Mesenchymal stem cell (in vitro differentiated cells and primary cell): ENCODE measurements at regions not wholly inside any gene's neighbourhood (a gene's known extent, or its start where the extent isn't known, plus 50 kb on each side); places are given as distances from the start of the nearest gene placed in this dataset.

Source experiments
- DNase-seq: peaks from one replicate; pipeline ENCODE4 v3.0.0-alpha.2; 2013
- H2AFZ ChIP-seq: one replicate; pipeline ENCODE4 v1.6.1; 2013; ENCODE audit warnings: low read depth, mild to moderate bottlenecking, control low read depth, inconsistent platforms, low read length, moderate library complexity
- H2AK5ac ChIP-seq: 2 replicates; pipeline ENCODE4 v1.6.1; 2013; ENCODE audit warnings: low read length, moderate library complexity, mild to moderate bottlenecking, inconsistent platforms; ENCODE audit not compliant: severe bottlenecking
- H2BK120ac ChIP-seq: one replicate; pipeline ENCODE4 v1.6.1; 2013; ENCODE audit warnings: low read depth, mild to moderate bottlenecking, inconsistent platforms, low read length, moderate library complexity
- H2BK12ac ChIP-seq, 2 experiments: one replicate each; pipeline ENCODE4 v1.6.1; 2013; ENCODE audit warnings: inconsistent platforms in 2 of 2, low read length in 2 of 2, mild to moderate bottlenecking in 2 of 2, moderate library complexity in 2 of 2, control low read depth in 1 of 2
- H2BK15ac ChIP-seq: one replicate; pipeline ENCODE4 v1.6.1; 2013; ENCODE audit warnings: mild to moderate bottlenecking, low read depth, inconsistent platforms; ENCODE audit not compliant: poor library complexity, severe bottlenecking
- H2BK5ac ChIP-seq: 2 replicates; pipeline ENCODE4 v1.6.1; 2013; ENCODE audit warnings: low read depth, mild to moderate bottlenecking, low read length, control low read depth, inconsistent platforms; ENCODE audit not compliant: poor library complexity, severe bottlenecking
- H3K14ac ChIP-seq, 2 experiments: one replicate each; pipeline ENCODE4 v1.6.1; 2013; ENCODE audit warnings: inconsistent platforms in 2 of 2, low read length in 2 of 2, control low read depth in 1 of 2, mild to moderate bottlenecking in 1 of 2, moderate library complexity in 1 of 2
- H3K18ac ChIP-seq, 2 experiments: one replicate each; pipeline ENCODE4 v1.6.1; 2013; ENCODE audit warnings: inconsistent platforms in 2 of 2, low read length in 2 of 2, control low read depth in 1 of 2, low read depth in 1 of 2, mild to moderate bottlenecking in 1 of 2
- H3K23ac ChIP-seq, 2 experiments: one replicate each; pipeline ENCODE4 v1.6.1; 2013; ENCODE audit warnings: inconsistent platforms in 2 of 2, low read length in 2 of 2, mild to moderate bottlenecking in 2 of 2, moderate library complexity in 2 of 2, control low read depth in 1 of 2
- H3K27ac ChIP-seq: 2 replicates; pipeline ENCODE4 v1.5.1; 2013; ENCODE audit warnings: mild to moderate bottlenecking, moderate library complexity, low read length, control low read depth, inconsistent platforms; ENCODE audit not compliant: poor library complexity, severe bottlenecking
- H3K27me3 ChIP-seq, 2 experiments: 2 replicates each; pipeline versions ENCODE4 v1.6.1 to v1.7.0; 2013; ENCODE audit warnings: low read length in 2 of 2, mild to moderate bottlenecking in 2 of 2, moderate library complexity in 2 of 2, control low read depth in 1 of 2, inconsistent platforms in 1 of 2; ENCODE audit not compliant: control insufficient read depth in 1 of 2, insufficient read depth in 1 of 2
- H3K36me3 ChIP-seq, 2 experiments: 2 replicates each; pipeline versions ENCODE4 v1.6.1 to v1.7.0; 2013; ENCODE audit warnings: low read length in 2 of 2, control low read depth in 1 of 2, inconsistent platforms in 1 of 2, low read depth in 1 of 2, mild to moderate bottlenecking in 1 of 2; ENCODE audit not compliant: insufficient read depth in 2 of 2, control insufficient read depth in 1 of 2
- H3K4ac ChIP-seq, 2 experiments: one replicate each; pipeline ENCODE4 v1.6.1; 2013; ENCODE audit warnings: inconsistent platforms in 2 of 2, low read length in 2 of 2, mild to moderate bottlenecking in 2 of 2, moderate library complexity in 2 of 2, control low read depth in 1 of 2, low read depth in 1 of 2
- H3K4me1 ChIP-seq: 2 replicates; pipeline ENCODE4 v1.6.1; 2013; ENCODE audit warnings: low read depth, low read length, control low read depth; ENCODE audit not compliant: control insufficient read depth, insufficient read depth
- H3K4me2 ChIP-seq: 2 replicates; pipeline ENCODE4 v1.6.1; 2013; ENCODE audit warnings: low read length, mild to moderate bottlenecking, inconsistent platforms; ENCODE audit not compliant: poor library complexity, severe bottlenecking
- H3K4me3 ChIP-seq, 2 experiments: 2 replicates each; pipeline versions ENCODE4 v1.5.1 to v1.7.0; 2013; ENCODE audit warnings: low read length in 2 of 2, mild to moderate bottlenecking in 2 of 2, control low read depth in 1 of 2, low read depth in 1 of 2; ENCODE audit not compliant: insufficient read depth in 1 of 2
- H3K79me1 ChIP-seq: replicated peaks from 2 replicates; pipeline ENCODE4 v1.6.1; 2013; ENCODE audit warnings: mild to moderate bottlenecking, control low read depth, low read length, inconsistent platforms; ENCODE audit not compliant: poor library complexity, severe bottlenecking
- H3K9ac ChIP-seq: 2 replicates; pipeline ENCODE4 v1.7.0; 2013; ENCODE audit warnings: mild to moderate bottlenecking, low read length, moderate library complexity
- H3K9me3 ChIP-seq: 2 replicates; pipeline ENCODE4 v1.7.0; 2013; ENCODE audit warnings: mild to moderate bottlenecking, low read length; ENCODE audit not compliant: control insufficient read depth
- H4K8ac ChIP-seq: one replicate; pipeline ENCODE4 v1.6.1; 2013; ENCODE audit warnings: inconsistent platforms, mild to moderate bottlenecking, low read length, moderate library complexity
- H4K91ac ChIP-seq: one replicate; pipeline ENCODE4 v1.6.1; 2013; ENCODE audit warnings: mild to moderate bottlenecking, low read length, inconsistent platforms
- WGBS: methylation state at CpG from one replicate; pipeline ENCODE4 v1.1.7; 2013; ENCODE audit warnings: mixed read lengths; 5-methylcytosine and 5-hydroxymethylcytosine counted together

- Histone ChIP-seq H3K9ac (no peak overlapping the region), H4K91ac (no peak overlapping the region), H2BK5ac (no peak overlapping the region), H2AFZ (no peak overlapping the region), H3K27ac (no peak overlapping the region), H3K18ac (no peak overlapping the region), H3K4me3 (no peak overlapping the region), H3K79me1 (no peaks in the 10 kb centered on the region), H4K8ac (no peak overlapping the region), H2BK15ac (no peak overlapping the region), H3K4me1 (no peaks in the 10 kb centered on the region), H2BK120ac (no peak overlapping the region), H2AK5ac (no peak overlapping the region), H3K9me3 (peaks cover 6% of the 10 kb centered on the region), H3K27me3 (no peaks in the 10 kb centered on the region), H2BK12ac (no peak overlapping the region), H3K23ac (no peak overlapping the region), H3K4me2 (no peak overlapping the region), H3K36me3 (no peaks in the 10 kb centered on the region), H3K14ac (no peak overlapping the region), H3K4ac (no peak overlapping the region)
- 76% methylated on average over 5 of the region's 7 CpGs for WGBS
- DNase-seq: no peak
Observed at GRCh38 chr16:6216836-6217235, 1115.8 kb upstream of the RBFOX1 start.

GRCh38 chr16:6211644-6212043, 1114.0 kb upstream of the EEF2KMT start:
- H2BK5ac ChIP-seq: no peak overlapping the region
- no peak overlapping the region for H2AK5ac ChIP-seq
- H2BK120ac ChIP-seq: no peak overlapping the region
- no peak overlapping the region for H3K4me2 ChIP-seq
- no peak overlapping the region for H2BK15ac ChIP-seq
- H2BK12ac ChIP-seq: no peak overlapping the region
- no peak overlapping the region for H4K8ac ChIP-seq
- no peak overlapping the region for H2AFZ ChIP-seq
- H3K23ac ChIP-seq: no peak overlapping the region
- H4K91ac ChIP-seq: no peak overlapping the region
- H3K4ac ChIP-seq: no peak overlapping the region
- no peaks in the 10 kb centered on the region for H3K79me1 ChIP-seq
- H3K4me1 ChIP-seq: no peaks in the 10 kb centered on the region
- H3K36me3 ChIP-seq: no peaks in the 10 kb centered on the region
- no peak overlapping the region for H3K4me3 ChIP-seq
- H3K27ac ChIP-seq: no peak overlapping the region
- no peak overlapping the region for H3K14ac ChIP-seq
- no peak overlapping the region for H3K18ac ChIP-seq
- H3K27me3 ChIP-seq: no peaks in the 10 kb centered on the region
- DNase-seq: no peak
- no peak overlapping the region for H3K9ac ChIP-seq
- 64% methylated on average over 2 of the region's 2 CpGs for WGBS
- peaks cover 5% of the 10 kb centered on the region for H3K9me3 ChIP-seq

- H3K9me3 ChIP-seq: peaks cover 4% of the 10 kb centered on the region
- H3K23ac ChIP-seq: no peak overlapping the region
- H3K79me1 ChIP-seq: no peaks in the 10 kb centered on the region
- no peaks in the 10 kb centered on the region for H3K36me3 ChIP-seq
- H3K27me3 ChIP-seq: no peaks in the 10 kb centered on the region
- H2BK5ac ChIP-seq: no peak overlapping the region
- no peak overlapping the region for H2BK12ac ChIP-seq
- H2AK5ac ChIP-seq: no peak overlapping the region
- no peak overlapping the region for H2AFZ ChIP-seq
- H4K91ac ChIP-seq: no peak overlapping the region
- no peak overlapping the region for H2BK15ac ChIP-seq
- no peak overlapping the region for H3K4me3 ChIP-seq
- H3K4ac ChIP-seq: no peak overlapping the region
- no peak overlapping the region for H3K14ac ChIP-seq
- H3K4me1 ChIP-seq: no peaks in the 10 kb centered on the region
- H3K27ac ChIP-seq: no peak overlapping the region
- DNase-seq: no peak
- no peak overlapping the region for H2BK120ac ChIP-seq
- no peak overlapping the region for H4K8ac ChIP-seq
- no peak overlapping the region for H3K18ac ChIP-seq
- H3K4me2 ChIP-seq: no peak overlapping the region
- WGBS: 50% methylated on average over 6 of the region's 6 CpGs
- H3K9ac ChIP-seq: no peak overlapping the region
Observed at GRCh38 chr16:6209355-6209930, 1111.8 kb upstream of the EEF2KMT start.

- Histone ChIP-seq H3K27me3 (no peaks in the 10 kb centered on the region), H2BK5ac (no peak overlapping the region), H2BK15ac (no peak overlapping the region), H2BK12ac (no peak overlapping the region), H3K36me3 (no peaks in the 10 kb centered on the region), H2AFZ (no peak overlapping the region), H3K4ac (no peak overlapping the region), H4K91ac (no peak overlapping the region), H2AK5ac (no peak overlapping the region), H3K4me3 (no peak overlapping the region), H3K79me1 (no peaks in the 10 kb centered on the region), H3K23ac (no peak overlapping the region), H3K18ac (no peak overlapping the region), H4K8ac (no peak overlapping the region), H3K4me2 (no peak overlapping the region), H3K27ac (no peak overlapping the region), H2BK120ac (no peak overlapping the region), H3K4me1 (no peaks in the 10 kb centered on the region), H3K14ac (no peak overlapping the region), H3K9ac (no peak overlapping the region), H3K9me3 (peaks cover 13% of the 10 kb centered on the region)
- WGBS: 100% methylated on average over 2 of the region's 3 CpGs
- DNase-seq: no peak
Observed at GRCh38 chr16:6207580-6207979, 1110.0 kb upstream of the EEF2KMT start.
